OCI-LY1 (cell line): ENCODE measurements at regions not wholly inside any gene's neighbourhood (a gene's known extent, or its start where the extent isn't known, plus 50 kb on each side); places are given as distances from the start of the nearest gene placed in this dataset.

Experiments
- H2AFZ ChIP-seq: fragments of 200-600 bp; sonication (generic), shearing (Covaris generic); 2 replicates; pipeline ENCODE4 v1.6.0; 2014; ENCODE audit warnings: antibody characterized with exemption, mild to moderate bottlenecking, low read length
- H3F3A ChIP-seq: fragments of 200-600 bp; sonication (generic), shearing (Covaris generic); 2 replicates; pipeline ENCODE4 v1.6.0; 2014; ENCODE audit warnings: mild to moderate bottlenecking, antibody characterized with exemption, low read length, moderate library complexity; ENCODE audit not compliant: insufficient read depth
- H3K27ac ChIP-seq: fragments of 200-600 bp; sonication (generic); 2 replicates; pipeline ENCODE4 v1.5.1; 2014; ENCODE audit warnings: low read length, mixed run types, mild to moderate bottlenecking, low read depth; ENCODE audit not compliant: poor library complexity, severe bottlenecking
- H3K27me3 ChIP-seq: fragments of 200-600 bp; sonication (generic); 2 replicates; pipeline ENCODE4 v1.6.0; 2014; ENCODE audit warnings: antibody characterized with exemption, mild to moderate bottlenecking, low read length, moderate library complexity; ENCODE audit not compliant: insufficient read depth
- H3K36me3 ChIP-seq: fragments of 200-600 bp; sonication (generic); 2 replicates; pipeline ENCODE4 v1.6.1; 2014; ENCODE audit warnings: mild to moderate bottlenecking, antibody characterized with exemption, low read length, moderate library complexity, mixed read lengths; ENCODE audit not compliant: insufficient read depth
- H3K4me1 ChIP-seq: fragments of 200-600 bp; sonication (generic); 2 replicates; pipeline ENCODE4 v1.5.1; 2014; ENCODE audit warnings: mild to moderate bottlenecking, low read length, moderate library complexity; ENCODE audit not compliant: insufficient read depth, severe bottlenecking
- H3K4me2 ChIP-seq: fragments of 200-600 bp; sonication (generic), shearing (Covaris generic); 2 replicates; pipeline ENCODE4 v1.6.1; 2014; ENCODE audit warnings: low read length
- H3K4me3 ChIP-seq: fragments of 200-600 bp; sonication (generic); 2 replicates; pipeline ENCODE4 v1.5.1; 2014; ENCODE audit warnings: low read length, low read depth, mild to moderate bottlenecking, mixed read lengths; ENCODE audit not compliant: poor library complexity, severe bottlenecking
- H3K79me2 ChIP-seq: fragments of 200-600 bp; shearing (Covaris generic); 2 replicates; pipeline ENCODE4 v1.6.1; 2016; ENCODE audit warnings: mixed run types, low read length, mixed read lengths; ENCODE audit not compliant: insufficient read depth
- H3K9ac ChIP-seq: fragments of 200-600 bp; sonication (generic), shearing (Covaris generic); 2 replicates; pipeline ENCODE4 v1.6.1; 2014; ENCODE audit warnings: mild to moderate bottlenecking, low read length, mixed read lengths
- H3K9me2 ChIP-seq: fragments of 200-600 bp; sonication (generic), shearing (Covaris generic); 2 replicates; pipeline ENCODE4 v1.6.1; 2014; ENCODE audit warnings: low read depth, mild to moderate bottlenecking, low read length, mixed read lengths
- H3K9me3 ChIP-seq: fragments of 200-600 bp; shearing (Covaris generic); 2 replicates; pipeline ENCODE4 v1.6.1; 2014; ENCODE audit warnings: low read length, mixed read lengths
- H4K20me1 ChIP-seq: fragments of 200-600 bp; sonication (generic), shearing (Covaris generic); 2 replicates; pipeline ENCODE4 v1.6.0; 2016; ENCODE audit warnings: mild to moderate bottlenecking, low read length; ENCODE audit not compliant: insufficient read depth
- EZH2 ChIP-seq: fragments of 200-600 bp; sonication (generic), shearing (Covaris generic); IDR thresholded peaks from 2 replicates; pipeline ENCODE4 v1.8.0; 2017; ENCODE audit warnings: borderline replicate concordance, mixed run types, mild to moderate bottlenecking, antibody characterized with exemption, low read length, moderate library complexity, mixed read lengths
- TF ChIP-seq, protein P1 (sequence below): fragments of 200-600 bp; sonication (generic), shearing (Covaris generic); IDR thresholded peaks from 2 replicates; pipeline ENCODE4 v1.5.1; 2017; ENCODE audit warnings: mild to moderate bottlenecking, antibody characterized with exemption, low read length, moderate library complexity, mixed read lengths

- no peak overlapping the region for H3K4me2 ChIP-seq
Measured at GRCh38 chr7:94823947-94824346, 83.4 kb upstream of the PPP1R9A start.

GRCh38 chr7:94829987-94830386 lies 77.4 kb upstream of the PPP1R9A start:
- Histone ChIP-seq H3K4me1 (no peaks in the 10 kb centered on the region), H3K79me2 (no peaks in the 10 kb centered on the region), H3K9ac (no peak overlapping the region), H3F3A (no peaks in the 10 kb centered on the region), H3K9me3 (no peaks in the 10 kb centered on the region), H3K4me2 (no peak overlapping the region), H4K20me1 (no peaks in the 10 kb centered on the region), H2AFZ (no peak overlapping the region), H3K4me3 (no peak overlapping the region), H3K27ac (no peak overlapping the region), H3K27me3 (no peaks in the 10 kb centered on the region), H3K36me3 (no peaks in the 10 kb centered on the region), H3K9me2 (no peaks in the 10 kb centered on the region)
- TF ChIP-seq EZH2 = no peak
- TF ChIP-seq, protein P1, sequence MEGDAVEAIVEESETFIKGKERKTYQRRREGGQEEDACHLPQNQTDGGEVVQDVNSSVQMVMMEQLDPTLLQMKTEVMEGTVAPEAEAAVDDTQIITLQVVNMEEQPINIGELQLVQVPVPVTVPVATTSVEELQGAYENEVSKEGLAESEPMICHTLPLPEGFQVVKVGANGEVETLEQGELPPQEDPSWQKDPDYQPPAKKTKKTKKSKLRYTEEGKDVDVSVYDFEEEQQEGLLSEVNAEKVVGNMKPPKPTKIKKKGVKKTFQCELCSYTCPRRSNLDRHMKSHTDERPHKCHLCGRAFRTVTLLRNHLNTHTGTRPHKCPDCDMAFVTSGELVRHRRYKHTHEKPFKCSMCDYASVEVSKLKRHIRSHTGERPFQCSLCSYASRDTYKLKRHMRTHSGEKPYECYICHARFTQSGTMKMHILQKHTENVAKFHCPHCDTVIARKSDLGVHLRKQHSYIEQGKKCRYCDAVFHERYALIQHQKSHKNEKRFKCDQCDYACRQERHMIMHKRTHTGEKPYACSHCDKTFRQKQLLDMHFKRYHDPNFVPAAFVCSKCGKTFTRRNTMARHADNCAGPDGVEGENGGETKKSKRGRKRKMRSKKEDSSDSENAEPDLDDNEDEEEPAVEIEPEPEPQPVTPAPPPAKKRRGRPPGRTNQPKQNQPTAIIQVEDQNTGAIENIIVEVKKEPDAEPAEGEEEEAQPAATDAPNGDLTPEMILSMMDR = no peak

More at GRCh38 chr7:94823947-94824346, 83.4 kb upstream of the PPP1R9A start:
- H3K9me3 ChIP-seq = no peaks in the 10 kb centered on the region
- H3F3A ChIP-seq = no peaks in the 10 kb centered on the region
- H3K9me2 ChIP-seq = no peaks in the 10 kb centered on the region
- no peaks in the 10 kb centered on the region for H3K27me3 ChIP-seq
- no peak overlapping the region for H3K27ac ChIP-seq
- H3K4me3 ChIP-seq = no peak overlapping the region
- TF ChIP-seq, protein P1 = no peak
- no peak for TF ChIP-seq EZH2
- no peaks in the 10 kb centered on the region for H4K20me1 ChIP-seq
- no peak overlapping the region for H3K9ac ChIP-seq
- no peaks in the 10 kb centered on the region for H3K36me3 ChIP-seq
- H2AFZ ChIP-seq = no peak overlapping the region
- no peaks in the 10 kb centered on the region for H3K79me2 ChIP-seq
- H3K4me1 ChIP-seq = no peaks in the 10 kb centered on the region

DNA sequence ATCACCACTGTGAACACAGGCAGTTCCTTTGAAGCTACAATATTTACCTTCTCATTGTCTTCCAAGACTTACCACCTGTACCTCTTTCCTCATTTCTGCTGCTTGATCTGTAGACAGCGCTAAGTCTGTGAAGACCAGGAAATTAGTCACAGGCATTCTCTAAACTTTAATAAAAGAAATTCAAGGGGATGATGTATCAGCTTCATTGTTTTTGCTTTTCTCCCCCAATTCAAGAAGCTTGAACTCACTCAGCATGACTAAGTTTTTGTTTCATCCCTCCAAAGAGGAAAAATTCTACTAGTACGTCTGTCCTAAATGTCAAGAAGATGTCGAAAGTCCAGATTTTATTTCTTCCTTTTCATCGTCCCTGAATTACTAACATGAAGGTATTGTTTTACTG lies 75.3 kb upstream of the PPP1R9A start:
- TF ChIP-seq, protein P1 = no peak
- TF ChIP-seq EZH2 = no peak
- Histone ChIP-seq H3K4me1 (no peaks in the 10 kb centered on the region), H4K20me1 (no peaks in the 10 kb centered on the region), H3K27ac (no peak overlapping the region), H3K9ac (no peak overlapping the region), H3K9me2 (no peaks in the 10 kb centered on the region), H3K36me3 (no peaks in the 10 kb centered on the region), H3K4me2 (no peak overlapping the region), H3K4me3 (no peak overlapping the region), H2AFZ (no peak overlapping the region), H3K27me3 (no peaks in the 10 kb centered on the region), H3F3A (no peaks in the 10 kb centered on the region), H3K9me3 (no peaks in the 10 kb centered on the region), H3K79me2 (no peaks in the 10 kb centered on the region)
